GM12878 (cell line): ENCODE measurements at regions not wholly inside any gene's neighbourhood (a gene's known extent, or its start where the extent isn't known, plus 50 kb on each side); places are given as distances from the start of the nearest gene placed in this dataset.

ENCODE experiments used
- ATAC-seq: fragments of 200-7000 bp; cut with Tn5 transposase; 3 replicates; pipeline ENCODE4 v1.9.1; 2020; ENCODE audit warnings: mild to moderate bottlenecking, moderate library complexity
- BruUV-seq: library from RNA; stranded (reverse); fragments of 400-500 nt; replicated peaks from 2 replicates; lab custom pipeline; 2021; lab: Mats Ljungman, UMichigan
- CTCF ChIA-PET: fragments of 300-600 bp; sonication (Branson Sonifier 250); formaldehyde crosslinking; extraction: SDS; loops from one replicate; lab custom pipeline; 2021; ENCODE audit warnings: inconsistent platforms; lab: Yijun Ruan, JAX
- POLR2A ChIA-PET: fragments of 350-600 bp; formaldehyde crosslinking; extraction: SDS; loops from one replicate; lab custom pipeline; 2021; ENCODE audit warnings: inconsistent platforms; lab: Charles Lee
- RAD21 ChIA-PET: fragments of 300-600 bp; sonication (Branson Sonifier 250); formaldehyde crosslinking; loops from one replicate; lab custom pipeline; 2023; ENCODE audit warnings: antibody characterized with exemption; ENCODE audit not compliant: unreplicated experiment; lab: Charles Lee
- SMC1A ChIA-PET: fragments of 300-600 bp; sonication (Branson Sonifier 250); formaldehyde crosslinking; loops from one replicate; lab custom pipeline; 2023; ENCODE audit not compliant: unreplicated experiment, uncharacterized antibody; lab: Charles Lee
- DNase-seq: peaks from one replicate; pipeline ENCODE4 v3.0.0-alpha.2; 2011; ENCODE audit warnings: low read depth, low spot score
- FAIRE-seq: peaks from 3 replicates; lab custom pipeline; 2011; peaks lifted over from hg19 to GRCh38; lab: Jason Lieb, UNC
- H2AFZ ChIP-seq: 2 replicates; pipeline ENCODE4 v1.6.0; 2011; ENCODE audit warnings: low read depth, low read length, control low read depth; ENCODE audit not compliant: control insufficient read depth
- H3K27ac ChIP-seq: 2 replicates; pipeline ENCODE4 v1.5.1; 2011; ENCODE audit warnings: control low read depth; ENCODE audit not compliant: control insufficient read depth, insufficient read depth
- H3K27me3 ChIP-seq, 2 experiments: replicated peaks in 1 of 2; 2 replicates each; pipeline versions ENCODE4 v1.6.0 to v1.6.1; 2011; ENCODE audit warnings: low read length in 1 of 2; ENCODE audit not compliant: control insufficient read depth in 2 of 2, insufficient read depth in 2 of 2
- H3K36me3 ChIP-seq, 2 experiments: 2 replicates each; pipeline ENCODE4 v1.5.1; 2011; ENCODE audit warnings: low read length in 1 of 2; ENCODE audit not compliant: control insufficient read depth in 2 of 2, insufficient read depth in 2 of 2
- H3K4me1 ChIP-seq: 2 replicates; pipeline ENCODE4 v1.6.1; 2011; ENCODE audit warnings: mild to moderate bottlenecking, low read length, moderate library complexity, mixed read lengths; ENCODE audit not compliant: control insufficient read depth, insufficient read depth
- H3K4me2 ChIP-seq: 2 replicates; pipeline ENCODE4 v1.6.0; 2011; ENCODE audit warnings: control low read depth; ENCODE audit not compliant: control insufficient read depth, insufficient read depth
- H3K4me3 ChIP-seq: fragments of 200-600 bp; sonication (generic); 2 replicates; pipeline ENCODE4 v1.5.1; 2016
- H3K79me2 ChIP-seq: 2 replicates; pipeline ENCODE4 v1.6.0; 2011; ENCODE audit warnings: low read length; ENCODE audit not compliant: control insufficient read depth, insufficient read depth
- H3K9ac ChIP-seq: 2 replicates; pipeline ENCODE4 v1.8.0; 2011; ENCODE audit warnings: low read length, control low read depth, mixed read lengths; ENCODE audit not compliant: control insufficient read depth, insufficient read depth
- H3K9me3 ChIP-seq: replicated peaks from 3 replicates; pipeline ENCODE4 v1.5.1; 2011; ENCODE audit warnings: mild to moderate bottlenecking, low read length; ENCODE audit not compliant: control insufficient read depth, insufficient read depth
- H4K20me1 ChIP-seq: 2 replicates; pipeline ENCODE4 v1.6.0; 2011; ENCODE audit not compliant: control insufficient read depth, insufficient read depth
- CBFB ChIP-seq: IDR thresholded peaks from 2 replicates; pipeline ENCODE4 v1.6.1; 2016; ENCODE audit warnings: antibody characterized with exemption, low read depth
- CEBPB ChIP-seq, 2 experiments: fragments of 150-350 bp in 1 of 2; IDR thresholded peaks; 2 replicates each; pipeline ENCODE4 v1.6.1; 2012 to 2014; ENCODE audit warnings: low read depth in 2 of 2, low read length in 2 of 2, borderline replicate concordance in 1 of 2, inconsistent platforms in 1 of 2
- CHD2 ChIP-seq: IDR thresholded peaks from 2 replicates; pipeline ENCODE4 v1.6.1; 2011; ENCODE audit warnings: low read depth, low read length, improper control_type of control experiment, borderline replicate concordance
- CREM ChIP-seq: IDR thresholded peaks from 2 replicates; pipeline ENCODE4 v1.6.1; 2014; ENCODE audit warnings: antibody characterized with exemption, low read depth
- EGR1 ChIP-seq, 2 experiments: IDR thresholded peaks; 1 replicate in 1 of 2; 2 replicates in 1 of 2; pipeline ENCODE4 v1.6.1; 2011 to 2012; ENCODE audit warnings: low read depth in 2 of 2, low read length in 2 of 2, borderline replicate concordance in 1 of 2, mild to moderate bottlenecking in 1 of 2, moderate library complexity in 1 of 2
- HDAC2 ChIP-seq: fragments of 200-600 bp; sonication (generic); IDR thresholded peaks from 2 replicates; pipeline ENCODE4 v1.6.1; 2017
- LARP7 ChIP-seq: fragments of 450-650 bp; IDR thresholded peaks from 2 replicates; pipeline ENCODE4 v1.6.1; 2017; ENCODE audit warnings: mild to moderate bottlenecking
- MTA2 ChIP-seq: fragments of 450-650 bp; IDR thresholded peaks from 2 replicates; pipeline ENCODE4 v1.6.1; 2016; ENCODE audit warnings: low read depth, mild to moderate bottlenecking, moderate library complexity
- MYC ChIP-seq: IDR thresholded peaks from 2 replicates; pipeline ENCODE4 v1.6.1; 2011; ENCODE audit warnings: mild to moderate bottlenecking, low read length, moderate library complexity, inconsistent platforms; ENCODE audit not compliant: insufficient read depth, insufficient replicate concordance, insufficient read length, severe bottlenecking
- NBN ChIP-seq: fragments of 450-650 bp; IDR thresholded peaks from 2 replicates; pipeline ENCODE4 v1.6.1; 2016
- NR2F1 ChIP-seq: fragments of 450-650 bp; conservative IDR thresholded peaks from 2 replicates; pipeline ENCODE4 v1.6.1; 2017; ENCODE audit warnings: mild to moderate bottlenecking
- RB1 ChIP-seq: fragments of 450-650 bp; formaldehyde crosslinking; IDR thresholded peaks from 2 replicates; pipeline ENCODE4 v1.6.1; 2017; ENCODE audit warnings: mild to moderate bottlenecking, borderline replicate concordance
- RELB ChIP-seq: fragments of 450-650 bp; IDR thresholded peaks from 2 replicates; pipeline ENCODE4 v1.6.1; 2017; ENCODE audit warnings: low read depth, mild to moderate bottlenecking, moderate library complexity
- RFX5 ChIP-seq: IDR thresholded peaks from 2 replicates; pipeline ENCODE4 v1.6.1; 2011; ENCODE audit warnings: low read depth, low read length, improper control_type of control experiment
- SMAD5 ChIP-seq: IDR thresholded peaks from 2 replicates; pipeline ENCODE4 v1.6.1; 2016; ENCODE audit warnings: antibody characterized with exemption, low read depth
- SP1 ChIP-seq: IDR thresholded peaks from one replicate; pipeline ENCODE4 v1.6.1; 2011; ENCODE audit warnings: low read depth, low read length
- WGBS: methylation state at CpG from one replicate; pipeline ENCODE4 v1.1.6; 2016; ENCODE audit warnings: low lambda C conversion rate; ENCODE audit not compliant: insufficient replicate concordance, insufficient coverage; ENCODE audit errors: missing lambda C conversion rate; 5-methylcytosine and 5-hydroxymethylcytosine counted together
- in situ Hi-C: fragments of 300-500 bp; cut with MboI; formaldehyde crosslinking; loops from 9 replicates; pipeline ENCODE4 v1.14.3; 2018; ENCODE audit warnings: mixed read lengths
- intact Hi-C: fragments of 100-400 bp; cut with micrococcal nuclease; formaldehyde crosslinking; loops from one replicate; pipeline ENCODE4 v1.14.2; 2022; ENCODE audit not compliant: unreplicated experiment
- TF ChIP-seq, protein P1 (sequence below): fragments of 450-650 bp; IDR thresholded peaks from 2 replicates; pipeline ENCODE4 v1.6.1; 2018; ENCODE audit warnings: mild to moderate bottlenecking, low read depth, moderate library complexity; ENCODE audit not compliant: partially characterized antibody
- TF ChIP-seq, protein P2 (sequence below): IDR thresholded peaks from 2 replicates; pipeline ENCODE4 v1.6.1; 2012; ENCODE audit warnings: low read length, inconsistent platforms

GRCh38 chr22:19638282-19639015 is 75.9 kb upstream of the SEPTIN5 start (continued):
- TF ChIP-seq MYC, result no peak

- H2AFZ ChIP-seq, result no peak overlapping the region
- ChIA-PET POLR2A (no interaction called here), SMC1A (no interaction called here), RAD21 (no interaction called here), CTCF (interaction anchor here (1.3 kb wide), 1 partner anchor 10 kb away, joined by 4 read pairs; no protein-coding TSS in a partner anchor)
- no peak overlapping the region for H3K4me3 ChIP-seq
- no peaks in the 10 kb centered on the region for H3K9me3 ChIP-seq
- no peaks in the 10 kb centered on the region for H3K36me3 ChIP-seq
- ATAC-seq (no peak), DNase-seq (no peak), FAIRE-seq (no peak)
- in situ Hi-C loops, result no loop called here
- no peaks in the 10 kb centered on the region for H3K27me3 ChIP-seq
- no peak overlapping the region for H3K4me2 ChIP-seq
- intact Hi-C loops, result loop anchor here (10.0 kb wide), 1 partner anchor 165 kb away; the partner anchor contains the start of genes CDC45 and UFD1
- no TSS peak for BruUV-seq
- H4K20me1 ChIP-seq, result no peaks in the 10 kb centered on the region
- 38% methylated on average over 13 of the region's 13 CpGs for WGBS
- no peaks in the 10 kb centered on the region for H3K4me1 ChIP-seq
- no peak overlapping the region for H3K27ac ChIP-seq
- H3K9ac ChIP-seq, result no peak overlapping the region
- H3K79me2 ChIP-seq, result no peaks in the 10 kb centered on the region
- TF ChIP-seq RFX5 (no peak), CEBPB (IDR thresholded peaks at IDR 0.05; ENCODE audit: borderline replicate concordance in 1 of 2, low read depth in 2 of 2, low read length in 2 of 2) (no peak), CHD2 (no peak), HDAC2 (no peak), LARP7 (no peak), NR2F1 (no peak), MTA2 (no peak), CBFB (no peak), CREM (no peak), EGR1 (IDR thresholded peaks at IDR 0.05; ENCODE audit: borderline replicate concordance in 1 of 2, low read depth in 2 of 2, low read length in 2 of 2) (no peak), RB1 (no peak), SP1 (no peak), SMAD5 (no peak), RELB (no peak), NBN (no peak)
- TF ChIP-seq, protein P1, sequence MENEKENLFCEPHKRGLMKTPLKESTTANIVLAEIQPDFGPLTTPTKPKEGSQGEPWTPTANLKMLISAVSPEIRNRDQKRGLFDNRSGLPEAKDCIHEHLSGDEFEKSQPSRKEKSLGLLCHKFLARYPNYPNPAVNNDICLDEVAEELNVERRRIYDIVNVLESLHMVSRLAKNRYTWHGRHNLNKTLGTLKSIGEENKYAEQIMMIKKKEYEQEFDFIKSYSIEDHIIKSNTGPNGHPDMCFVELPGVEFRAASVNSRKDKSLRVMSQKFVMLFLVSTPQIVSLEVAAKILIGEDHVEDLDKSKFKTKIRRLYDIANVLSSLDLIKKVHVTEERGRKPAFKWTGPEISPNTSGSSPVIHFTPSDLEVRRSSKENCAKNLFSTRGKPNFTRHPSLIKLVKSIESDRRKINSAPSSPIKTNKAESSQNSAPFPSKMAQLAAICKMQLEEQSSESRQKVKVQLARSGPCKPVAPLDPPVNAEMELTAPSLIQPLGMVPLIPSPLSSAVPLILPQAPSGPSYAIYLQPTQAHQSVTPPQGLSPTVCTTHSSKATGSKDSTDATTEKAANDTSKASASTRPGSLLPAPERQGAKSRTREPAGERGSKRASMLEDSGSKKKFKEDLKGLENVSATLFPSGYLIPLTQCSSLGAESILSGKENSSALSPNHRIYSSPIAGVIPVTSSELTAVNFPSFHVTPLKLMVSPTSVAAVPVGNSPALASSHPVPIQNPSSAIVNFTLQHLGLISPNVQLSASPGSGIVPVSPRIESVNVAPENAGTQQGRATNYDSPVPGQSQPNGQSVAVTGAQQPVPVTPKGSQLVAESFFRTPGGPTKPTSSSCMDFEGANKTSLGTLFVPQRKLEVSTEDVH, result no peak
- TF ChIP-seq, protein P2, sequence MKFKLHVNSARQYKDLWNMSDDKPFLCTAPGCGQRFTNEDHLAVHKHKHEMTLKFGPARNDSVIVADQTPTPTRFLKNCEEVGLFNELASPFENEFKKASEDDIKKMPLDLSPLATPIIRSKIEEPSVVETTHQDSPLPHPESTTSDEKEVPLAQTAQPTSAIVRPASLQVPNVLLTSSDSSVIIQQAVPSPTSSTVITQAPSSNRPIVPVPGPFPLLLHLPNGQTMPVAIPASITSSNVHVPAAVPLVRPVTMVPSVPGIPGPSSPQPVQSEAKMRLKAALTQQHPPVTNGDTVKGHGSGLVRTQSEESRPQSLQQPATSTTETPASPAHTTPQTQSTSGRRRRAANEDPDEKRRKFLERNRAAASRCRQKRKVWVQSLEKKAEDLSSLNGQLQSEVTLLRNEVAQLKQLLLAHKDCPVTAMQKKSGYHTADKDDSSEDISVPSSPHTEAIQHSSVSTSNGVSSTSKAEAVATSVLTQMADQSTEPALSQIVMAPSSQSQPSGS, result no peak
Measured at GRCh38 chr22:19639610-19640135, 74.6 kb upstream of the SEPTIN5 start.
